ENCODE measurements at regions not wholly inside any gene's neighbourhood (a gene's known extent, or its start where the extent isn't known, plus 50 kb on each side); places are given as distances from the start of the nearest gene placed in this dataset.

DNA sequence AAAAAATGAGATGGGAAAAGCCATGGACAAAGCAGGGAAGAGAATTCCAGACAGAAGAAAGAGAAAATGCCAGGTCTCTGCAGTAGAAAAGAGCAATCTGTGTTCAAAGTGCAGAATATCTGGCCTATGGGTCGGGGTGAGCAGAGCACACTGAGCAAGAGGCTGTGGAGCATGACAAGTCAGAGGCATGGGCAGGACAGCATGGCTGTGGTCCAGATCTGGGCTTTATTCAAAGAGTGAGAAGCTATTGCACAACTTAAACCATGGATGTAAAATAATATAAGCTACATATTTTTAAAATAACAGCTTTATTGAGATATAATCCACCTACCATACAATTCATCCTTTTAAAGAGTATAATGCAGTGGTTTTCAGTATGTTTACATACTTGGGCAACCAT is 133.1 kb upstream of the SPDL1 start:
- H3K27ac ChIP-seq = no peak overlapping the region
- no peak for TF ChIP-seq ZFX (IDR thresholded peaks at IDR 0.05)
- no peak for TF ChIP-seq CTCF (conservative IDR thresholded peaks at IDR 0.05)

- TF ChIP-seq ZFX (IDR thresholded peaks at IDR 0.05) (no peak), CTCF (conservative IDR thresholded peaks at IDR 0.05) (no peak)
- H3K27ac ChIP-seq = no peak overlapping the region
Measured at GRCh38 chr5:169448826-169449225, 134.7 kb upstream of the SPDL1 start.

DNA sequence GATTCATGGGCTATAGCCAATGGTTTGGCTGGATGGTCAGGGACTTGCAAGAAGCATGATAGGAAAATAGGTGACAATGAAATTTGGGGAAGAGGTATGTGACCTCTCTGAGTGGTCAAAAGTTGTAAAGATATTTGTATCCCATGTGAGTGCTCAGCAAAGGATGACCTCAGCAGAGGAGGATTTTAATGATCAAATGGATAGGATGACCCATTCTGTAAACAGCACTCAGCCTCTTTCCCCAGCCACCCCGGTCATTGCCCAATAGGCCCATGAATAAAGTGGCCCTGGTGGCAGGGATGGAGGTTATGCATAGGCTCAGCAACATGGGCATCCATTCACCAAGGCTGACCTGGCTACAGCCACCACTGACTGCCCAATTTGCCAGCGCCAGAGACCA is 138.4 kb upstream of the SPDL1 start:
- no peak overlapping the region for H3K27ac ChIP-seq
- TF ChIP-seq ZFX (IDR thresholded peaks at IDR 0.05) (no peak), CTCF (conservative IDR thresholded peaks at IDR 0.05) (no peak)

DNA sequence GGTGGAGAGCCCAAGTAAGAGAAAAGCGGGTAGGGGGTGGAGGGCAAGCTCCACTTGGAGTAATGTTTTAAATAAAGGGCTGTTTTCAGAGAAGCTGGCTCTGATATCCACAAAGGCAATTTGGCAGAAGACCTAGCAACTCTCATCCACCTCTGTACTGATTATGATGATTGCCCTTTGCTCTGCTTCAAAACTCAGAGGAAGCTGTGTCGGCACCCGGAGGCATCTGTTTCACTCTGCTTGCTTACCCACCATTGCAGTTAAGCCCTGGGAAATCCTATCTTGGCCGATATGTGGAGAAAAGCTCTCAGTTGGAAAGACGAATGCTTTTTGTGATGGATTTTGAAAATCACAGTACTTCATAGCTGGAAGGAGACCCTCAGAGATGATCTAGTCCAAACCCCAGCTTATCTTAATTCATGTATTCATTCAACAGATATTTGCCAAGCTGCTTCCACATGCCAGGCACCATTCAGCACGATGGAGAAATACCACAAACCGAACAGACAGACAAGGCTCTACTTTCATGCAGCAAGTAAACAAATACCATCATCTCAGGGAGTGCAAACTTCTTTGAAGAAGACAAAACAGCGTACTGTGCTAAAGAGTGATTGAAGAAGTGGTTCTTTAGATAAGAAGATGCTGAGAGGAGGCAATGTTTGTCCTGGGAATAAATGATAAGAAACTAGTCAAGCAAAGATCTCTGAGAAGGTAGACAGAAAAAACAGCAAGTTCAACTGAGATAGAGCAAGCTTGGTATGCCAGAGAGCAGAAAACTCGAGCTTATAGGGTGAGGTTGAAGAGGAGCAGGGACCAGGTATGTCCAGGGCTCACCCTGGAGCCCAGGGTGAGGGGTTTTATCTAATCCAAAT is 140.4 kb upstream of the SPDL1 start:
- H3K27ac ChIP-seq = no peak overlapping the region
- TF ChIP-seq ZFX (IDR thresholded peaks at IDR 0.05) = no peak
- TF ChIP-seq CTCF (conservative IDR thresholded peaks at IDR 0.05) = no peak

GRCh38 chr5:169442403-169442874 is 141.1 kb upstream of the SPDL1 start:
- no peak overlapping the region for H3K27ac ChIP-seq
- TF ChIP-seq CTCF (conservative IDR thresholded peaks at IDR 0.05) (no peak), ZFX (IDR thresholded peaks at IDR 0.05) (no peak)

- H3K27ac ChIP-seq = no peak overlapping the region
- TF ChIP-seq ZFX (IDR thresholded peaks at IDR 0.05) (no peak), CTCF (conservative IDR thresholded peaks at IDR 0.05) (no peak)
Measured at GRCh38 chr5:169440107-169440705, 139.3 kb upstream of the SLIT3 start.

DNA sequence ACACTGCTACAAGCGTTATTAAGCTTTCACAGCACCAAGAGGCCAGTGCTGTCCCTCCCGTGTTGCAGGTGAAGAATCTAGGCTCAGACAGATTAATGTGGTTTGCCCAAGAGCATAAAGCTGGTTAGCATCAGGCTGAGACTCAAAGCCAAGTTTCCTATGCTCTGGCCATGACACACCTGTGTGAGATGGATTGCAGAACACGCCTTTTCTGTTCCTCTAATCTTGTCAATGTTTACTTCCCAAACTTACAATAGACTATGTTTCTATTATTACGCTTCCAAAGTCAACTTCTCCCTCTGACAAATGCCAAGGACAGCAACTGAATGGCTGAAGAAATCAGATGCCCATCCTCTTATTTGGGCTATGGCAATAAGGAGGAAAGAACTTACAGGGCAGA is 138.4 kb upstream of the SLIT3 start:
- TF ChIP-seq CTCF (conservative IDR thresholded peaks at IDR 0.05) (no peak), ZFX (IDR thresholded peaks at IDR 0.05) (no peak)
- no peak overlapping the region for H3K27ac ChIP-seq

Data from C4-2B (cell line).